Keratinocyte (primary cell): ENCODE measurements at regions not wholly inside any gene's neighbourhood (a gene's known extent, or its start where the extent isn't known, plus 50 kb on each side); places are given as distances from the start of the nearest gene placed in this dataset.

Source experiments
- CTCF ChIP-seq, 3 experiments: IDR thresholded peaks in 1 of 3; conservative IDR thresholded peaks in 1 of 3; optimal IDR thresholded peaks in 1 of 3; 2 replicates in 2 of 3; 3 replicates in 1 of 3; pipeline versions ENCODE3 to v1.5.1; 2011; ENCODE audit warnings: low read length in 3 of 3, mild to moderate bottlenecking in 3 of 3, moderate library complexity in 2 of 3, control low read depth in 1 of 3, inconsistent platforms in 1 of 3; ENCODE audit not compliant: insufficient read depth in 2 of 3; ENCODE audit errors: extremely low read depth in 1 of 3
- EZH2 ChIP-seq: IDR thresholded peaks from one replicate; pipeline ENCODE4 v1.6.1; 2012; ENCODE audit warnings: inconsistent platforms, mild to moderate bottlenecking, low read length, moderate library complexity

DNA sequence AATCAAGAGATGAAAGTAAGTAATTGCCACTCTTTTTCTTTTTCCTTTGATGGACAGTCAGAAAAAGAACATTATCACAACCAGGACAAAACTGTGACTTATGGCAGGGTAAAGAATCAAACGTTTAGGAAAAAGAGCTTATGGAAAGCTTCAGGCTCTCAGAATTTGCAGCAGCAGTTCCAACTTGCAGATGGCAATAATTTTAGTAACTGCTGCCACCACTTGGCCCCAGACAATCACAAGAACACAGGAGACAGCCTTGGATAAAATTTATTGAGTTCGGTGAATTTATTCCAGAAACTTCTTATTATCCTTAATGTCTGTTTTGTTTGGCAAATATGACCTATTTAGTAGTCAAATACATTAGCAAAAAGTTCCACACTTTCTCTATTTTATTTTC lies 804.4 kb downstream of the BRINP3 start:
- no peak for TF ChIP-seq CTCF (optimal IDR thresholded peaks at IDR 0.05 in 1 of 3, IDR thresholded peaks at IDR 0.05 in 1 of 3, conservative IDR thresholded peaks at IDR 0.05 in 1 of 3; ENCODE audit: extremely low read depth in 1 of 3, insufficient read depth in 2 of 3, low read length in 3 of 3)
- TF ChIP-seq EZH2 = no peak
